Islet precursor cell (in vitro differentiated cells): ENCODE measurements at regions not wholly inside any gene's neighbourhood (a gene's known extent, or its start where the extent isn't known, plus 50 kb on each side); places are given as distances from the start of the nearest gene placed in this dataset.
"Not testable (repeated sequence)": the region's sequence is repeated elsewhere in the genome, so short reads cannot be mapped to it uniquely, and the experiment has no call there.

ENCODE experiments used
- DNase-seq: peaks from one replicate; pipeline ENCODE4 v3.0.0-alpha.2; 2018

DNA sequence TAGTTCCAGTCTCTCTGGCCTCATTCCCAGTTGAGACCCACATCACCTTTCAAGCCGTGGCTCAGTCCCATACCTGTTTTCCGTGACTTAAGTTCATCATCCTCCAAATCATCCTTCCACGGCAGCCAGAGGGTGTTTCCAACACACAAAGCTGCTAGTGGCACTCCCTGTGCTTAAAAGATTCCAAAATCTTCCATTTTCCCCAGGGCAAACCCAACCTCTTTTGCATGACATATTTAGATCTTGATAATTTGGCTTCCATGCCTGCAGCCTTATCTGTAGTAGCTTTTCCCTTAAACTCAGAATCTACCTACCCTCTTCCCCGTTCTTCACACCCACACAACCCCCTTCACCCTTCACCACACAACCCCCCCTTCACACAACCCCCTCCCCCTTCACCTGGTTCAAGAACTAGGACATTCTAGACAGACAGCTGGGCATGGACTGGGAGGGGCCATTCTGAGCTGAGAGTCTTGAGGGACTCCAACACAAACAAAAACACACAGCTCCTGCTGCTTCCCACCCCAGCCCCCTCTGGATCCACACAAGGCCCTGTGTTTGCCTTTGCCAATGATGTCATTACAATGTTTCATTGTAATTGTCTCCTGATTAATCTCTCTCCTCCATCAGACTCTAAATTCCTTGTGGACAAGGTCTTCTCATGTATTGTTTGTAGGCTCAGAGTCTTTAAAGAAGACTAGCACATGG is 268.2 kb downstream of the SH3GL2 start:
- no peak for DNase-seq

GRCh38 chr9:17847908-17848307 is 269.0 kb downstream of the SH3GL2 start:
- no peak for DNase-seq

DNA sequence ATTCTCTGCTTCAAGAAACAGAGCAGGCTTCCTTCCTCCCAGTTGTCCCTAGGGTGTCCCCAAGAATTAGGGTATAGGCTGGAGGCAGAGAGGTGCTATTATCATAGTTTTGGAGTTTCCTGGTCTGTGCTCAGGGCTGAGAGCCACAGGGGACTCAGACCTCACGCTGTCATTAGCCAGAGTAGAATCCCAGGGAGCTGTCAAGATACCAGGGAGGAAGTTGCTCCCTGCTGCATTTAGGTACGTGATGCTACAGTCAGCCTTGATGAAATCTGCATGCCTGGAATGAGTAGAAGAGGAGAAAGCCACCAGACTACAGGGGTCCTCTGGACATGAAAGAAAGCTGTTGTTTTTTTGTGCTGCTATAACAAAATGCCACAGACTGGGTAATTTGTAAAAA is 273.2 kb downstream of the SH3GL2 start:
- DNase-seq = no peak

DNA sequence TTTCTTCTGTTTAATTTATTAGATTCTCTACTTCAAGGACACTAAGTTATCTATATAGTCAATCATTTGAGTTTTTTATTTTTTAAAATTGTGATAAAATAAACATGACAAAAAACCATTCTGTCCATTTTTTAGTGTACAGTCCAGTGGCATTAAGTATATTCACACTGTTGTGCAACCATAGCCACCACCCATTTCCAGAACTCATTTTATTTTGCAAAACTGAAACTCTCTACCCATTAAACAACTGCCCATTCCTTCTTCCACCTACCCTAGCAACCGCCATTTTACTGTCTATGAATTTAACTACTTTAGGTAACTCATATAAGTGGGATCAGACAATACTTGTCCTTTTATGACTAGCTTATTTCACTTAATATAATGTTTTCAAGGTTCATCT is 275.6 kb downstream of the SH3GL2 start:
- no peak for DNase-seq

GRCh38 chr9:17856995-17857394 is 278.1 kb downstream of the SH3GL2 start:
- no peak for DNase-seq

DNA sequence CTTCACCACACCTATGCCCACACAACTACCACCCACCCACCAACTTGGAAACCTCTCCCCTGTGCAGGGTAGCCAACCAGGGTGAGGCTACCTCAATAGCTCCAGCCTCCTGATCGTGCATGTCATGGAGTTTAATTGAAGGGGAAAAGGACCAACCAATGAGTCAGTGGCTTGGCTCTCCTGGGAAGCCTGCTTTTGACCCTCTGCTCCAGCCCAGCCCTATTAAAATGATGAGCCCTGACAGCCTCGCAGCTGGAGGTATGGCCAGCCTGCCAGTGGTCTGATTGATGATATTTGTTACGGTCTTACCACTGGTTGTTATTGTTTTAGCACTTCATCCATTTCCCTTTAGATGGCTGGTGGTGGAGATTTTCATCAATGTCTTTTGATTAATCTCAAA is 280.4 kb downstream of the SH3GL2 start:
- DNase-seq = no peak

GRCh38 chr9:17859987-17860386 is 281.1 kb downstream of the SH3GL2 start:
- no peak for DNase-seq

GRCh38 chr9:17862101-17862500 is 283.2 kb downstream of the SH3GL2 start:
- DNase-seq = no peak

DNA sequence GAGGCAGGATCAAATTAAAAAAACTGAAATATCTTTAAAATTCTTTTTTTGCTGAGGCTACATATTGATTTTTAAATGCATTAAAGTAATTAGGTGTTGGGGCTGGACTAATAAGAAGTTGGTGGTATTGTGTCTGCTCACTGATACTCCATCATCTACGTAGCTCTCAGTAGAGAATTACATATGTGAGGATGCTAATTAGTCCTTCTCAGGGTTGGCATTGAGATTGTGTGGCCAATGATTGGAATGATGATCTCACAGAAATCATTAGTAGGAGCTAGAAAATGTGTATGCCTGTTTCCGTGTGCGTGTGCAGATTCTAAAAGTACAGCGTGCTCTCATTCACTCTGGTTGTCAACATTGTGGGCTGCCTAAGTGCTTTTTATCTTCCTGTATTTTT is 283.8 kb downstream of the SH3GL2 start:
- no peak for DNase-seq

- DNase-seq = no peak
These were observed 284.5 kb downstream of the SH3GL2 start for GRCh38 chr9:17863213-17863883.

DNA sequence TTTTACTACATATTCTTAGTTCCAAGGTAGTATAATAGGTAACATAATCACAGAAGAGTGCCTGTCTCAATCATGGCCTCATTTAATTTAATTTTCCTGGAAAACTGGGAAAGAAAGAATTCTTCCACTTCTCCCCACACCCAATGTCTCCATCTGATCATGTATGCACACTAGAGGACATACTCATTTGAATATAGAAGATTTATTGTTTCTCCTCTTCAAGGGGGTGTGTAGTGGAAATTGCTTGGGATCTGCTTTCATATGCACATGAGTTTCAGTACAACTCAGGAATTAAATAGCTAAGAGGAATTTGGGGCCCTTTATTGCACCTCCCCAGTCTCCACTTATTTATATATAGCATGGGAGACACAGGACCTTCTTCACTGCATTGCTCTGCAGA is 285.1 kb downstream of the SH3GL2 start:
- DNase-seq = no peak

GRCh38 chr9:17864951-17865350 is 286.1 kb downstream of the SH3GL2 start:
- DNase-seq = no peak

DNA sequence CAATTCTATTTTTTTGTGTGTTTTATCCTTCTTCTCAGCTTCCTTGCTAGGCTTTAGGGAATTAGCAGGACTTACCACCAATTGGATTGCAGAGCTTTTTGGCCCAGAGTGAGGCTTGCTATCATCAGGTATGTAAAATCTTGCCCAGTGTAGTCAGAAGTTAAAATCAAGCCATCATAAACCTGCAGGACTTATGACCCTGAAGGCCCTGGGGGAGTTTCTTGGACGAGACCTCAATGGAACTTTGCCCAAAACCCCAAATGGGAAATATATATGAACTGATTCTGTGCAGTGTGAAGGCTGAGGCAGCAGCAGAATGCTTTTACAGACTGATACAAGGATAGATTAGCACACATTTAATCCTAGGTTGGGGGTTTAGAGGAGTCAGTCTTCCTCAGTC is 287.0 kb downstream of the SH3GL2 start:
- DNase-seq = no peak

- no peak for DNase-seq
These were observed 291.9 kb downstream of the SH3GL2 start for GRCh38 chr9:17870722-17871121.

GRCh38 chr9:17871213-17871890 is 292.5 kb downstream of the SH3GL2 start:
- no peak for DNase-seq

DNA sequence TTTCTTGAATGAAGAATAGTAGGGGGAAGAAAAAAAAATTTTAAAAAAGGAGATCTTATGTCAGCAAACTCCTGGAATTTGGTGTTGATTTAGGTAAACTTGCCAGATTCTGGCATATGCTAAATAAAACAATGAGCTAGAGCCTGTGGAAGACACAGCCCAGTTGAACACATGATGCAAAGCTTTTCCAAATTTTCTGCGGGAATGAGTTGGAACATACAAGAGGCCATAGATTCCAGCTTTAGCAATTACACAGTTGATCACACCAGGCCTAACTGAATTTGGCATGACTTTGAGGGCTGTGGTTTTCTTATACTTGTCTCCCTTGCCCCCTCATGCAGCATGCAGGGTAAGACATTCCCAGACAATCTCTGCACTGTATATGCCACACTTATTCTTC is 297.0 kb downstream of the SH3GL2 start:
- DNase-seq = no peak

DNA sequence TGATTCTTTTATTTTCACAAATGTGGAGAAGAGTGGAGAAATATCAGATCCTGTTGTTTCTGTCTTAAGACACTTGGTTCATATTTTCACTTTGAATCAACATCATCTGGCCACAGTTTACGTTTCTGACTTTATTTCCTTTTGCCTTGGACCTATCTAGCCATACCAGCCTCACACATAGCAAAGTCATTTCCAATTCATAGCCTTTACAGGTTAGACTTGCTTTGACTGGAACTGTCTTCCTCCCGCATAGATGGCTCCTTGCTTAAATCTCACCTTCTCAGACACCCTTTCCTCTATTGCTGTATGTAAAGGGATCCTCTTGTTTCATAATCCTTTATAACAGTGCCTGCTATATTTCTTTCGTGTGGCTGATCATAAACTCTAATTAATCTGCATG is 297.8 kb downstream of the SH3GL2 start:
- no peak for DNase-seq

DNA sequence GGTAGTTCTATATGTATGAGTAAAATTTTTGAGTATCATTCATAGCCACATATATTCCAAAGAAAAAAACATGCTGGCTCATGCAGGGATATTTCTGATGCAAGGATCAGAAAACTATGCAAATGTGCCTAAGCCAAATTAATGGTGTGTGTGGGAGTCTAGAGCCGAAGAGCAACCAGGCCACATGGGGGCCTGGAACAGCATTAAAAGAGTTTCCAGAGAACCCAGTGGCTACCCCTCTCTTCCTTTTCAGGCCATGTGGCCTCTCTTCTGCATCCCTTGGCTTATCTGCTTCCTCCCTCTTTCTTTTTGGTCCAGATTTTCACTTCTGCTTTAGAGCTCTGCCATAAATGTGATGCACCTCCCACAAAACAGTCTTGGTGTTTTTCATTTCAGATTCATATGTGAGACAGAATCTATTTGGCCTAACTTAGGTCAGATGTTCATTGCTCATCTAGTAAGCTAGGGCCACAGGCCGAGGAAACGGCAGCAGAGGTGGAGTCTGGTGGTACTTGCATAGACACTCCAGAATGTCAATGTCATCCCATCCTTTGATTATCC is 300.0 kb downstream of the SH3GL2 start:
- DNase-seq = no peak

- no peak for DNase-seq
These were observed 302.5 kb downstream of the SH3GL2 start for GRCh38 chr9:17881371-17881770.

- DNase-seq = no peak
These were observed 304.1 kb downstream of the SH3GL2 start for GRCh38 chr9:17882688-17883594.

DNA sequence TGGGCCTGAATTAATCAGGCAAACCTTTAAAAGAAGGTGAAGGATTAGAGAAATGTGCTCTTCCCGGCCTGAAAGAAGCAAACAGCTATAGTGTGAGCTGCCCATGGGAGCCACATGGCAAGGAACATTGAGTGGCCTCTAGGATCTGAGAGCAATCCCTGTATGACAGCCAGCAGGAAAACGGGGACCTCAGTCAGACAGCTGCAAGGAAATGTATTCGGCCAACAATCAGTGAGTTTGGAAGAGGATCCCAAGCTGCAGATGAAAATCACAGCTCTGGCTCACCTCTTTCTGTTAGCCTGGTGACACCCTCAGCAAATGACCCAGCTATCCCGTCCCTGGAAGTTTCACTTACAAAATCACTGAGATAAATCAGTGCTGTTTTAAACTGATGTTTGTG is 309.2 kb downstream of the SH3GL2 start:
- DNase-seq = no peak

- not testable (repeated sequence) for DNase-seq
These were observed 310.1 kb downstream of the SH3GL2 start for GRCh38 chr9:17888964-17889363.
